ENCODE measurements at regions not wholly inside any gene's neighbourhood (a gene's known extent, or its start where the extent isn't known, plus 50 kb on each side); places are given as distances from the start of the nearest gene placed in this dataset.

DNA sequence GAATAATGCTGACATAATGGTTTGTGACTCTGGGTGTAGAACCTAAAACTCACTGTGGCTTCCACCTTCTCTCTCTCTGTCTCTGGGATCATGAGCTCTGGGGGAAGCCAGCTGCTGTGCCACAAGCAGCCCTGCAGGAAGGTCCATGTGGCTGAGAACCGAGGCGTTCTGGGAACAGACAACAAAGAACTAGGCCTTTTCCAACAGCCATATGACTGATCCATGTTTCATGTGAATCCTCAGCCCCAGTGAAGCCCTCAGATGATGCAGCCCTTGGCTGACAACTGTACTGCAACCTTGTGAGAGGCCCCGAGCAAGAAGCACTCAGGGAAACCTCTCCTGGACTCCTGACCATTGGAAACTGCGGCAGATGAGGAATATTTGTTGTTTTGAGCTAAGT lies 56.6 kb downstream of the HLA-G start:
- DNase-seq, result no peak

DNA sequence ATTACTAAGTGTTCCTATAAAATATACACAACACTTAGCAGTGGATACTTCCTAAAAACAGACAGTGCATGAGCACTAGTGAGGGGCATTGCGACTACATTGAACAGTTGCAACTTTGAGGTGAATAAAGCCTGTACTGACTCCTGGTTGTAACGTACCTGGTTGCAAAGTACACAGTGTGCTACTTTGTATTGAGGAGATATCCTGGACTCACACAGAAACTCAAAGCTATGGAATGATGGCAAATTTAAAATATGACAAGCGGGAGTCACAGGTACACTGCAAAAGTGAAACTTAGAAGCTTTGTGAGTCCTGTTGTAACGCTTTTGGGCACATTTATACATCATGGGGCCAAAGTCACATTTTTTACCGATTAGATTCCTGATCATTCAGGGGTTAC lies 55.6 kb upstream of the HLA-A start:
- DNase-seq, result no peak

DNA sequence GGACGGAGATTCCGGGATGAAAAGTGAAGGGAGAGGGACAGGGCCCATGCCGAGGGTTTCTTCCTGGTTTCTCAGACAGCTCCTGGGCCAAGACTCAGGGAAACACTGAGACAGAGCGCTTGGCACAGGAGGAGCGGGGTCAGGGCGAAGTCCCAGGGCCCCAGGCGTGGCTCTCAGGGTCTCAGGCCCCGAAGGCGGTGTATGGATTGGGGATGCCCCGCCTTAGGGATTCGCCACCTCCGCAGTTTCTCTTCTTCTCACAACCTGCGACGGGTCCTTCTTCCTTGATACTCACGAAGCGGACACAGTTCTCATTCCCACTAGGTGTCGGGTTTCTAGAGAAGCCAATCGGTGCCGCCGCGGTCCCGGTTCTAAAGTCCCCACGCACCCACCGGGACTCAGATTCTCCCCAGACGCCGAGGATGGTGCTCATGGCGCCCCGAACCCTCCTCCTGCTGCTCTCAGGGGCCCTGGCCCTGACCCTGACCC lies 55.0 kb upstream of the HLA-A start:
- DNase-seq, result no peak

DNA sequence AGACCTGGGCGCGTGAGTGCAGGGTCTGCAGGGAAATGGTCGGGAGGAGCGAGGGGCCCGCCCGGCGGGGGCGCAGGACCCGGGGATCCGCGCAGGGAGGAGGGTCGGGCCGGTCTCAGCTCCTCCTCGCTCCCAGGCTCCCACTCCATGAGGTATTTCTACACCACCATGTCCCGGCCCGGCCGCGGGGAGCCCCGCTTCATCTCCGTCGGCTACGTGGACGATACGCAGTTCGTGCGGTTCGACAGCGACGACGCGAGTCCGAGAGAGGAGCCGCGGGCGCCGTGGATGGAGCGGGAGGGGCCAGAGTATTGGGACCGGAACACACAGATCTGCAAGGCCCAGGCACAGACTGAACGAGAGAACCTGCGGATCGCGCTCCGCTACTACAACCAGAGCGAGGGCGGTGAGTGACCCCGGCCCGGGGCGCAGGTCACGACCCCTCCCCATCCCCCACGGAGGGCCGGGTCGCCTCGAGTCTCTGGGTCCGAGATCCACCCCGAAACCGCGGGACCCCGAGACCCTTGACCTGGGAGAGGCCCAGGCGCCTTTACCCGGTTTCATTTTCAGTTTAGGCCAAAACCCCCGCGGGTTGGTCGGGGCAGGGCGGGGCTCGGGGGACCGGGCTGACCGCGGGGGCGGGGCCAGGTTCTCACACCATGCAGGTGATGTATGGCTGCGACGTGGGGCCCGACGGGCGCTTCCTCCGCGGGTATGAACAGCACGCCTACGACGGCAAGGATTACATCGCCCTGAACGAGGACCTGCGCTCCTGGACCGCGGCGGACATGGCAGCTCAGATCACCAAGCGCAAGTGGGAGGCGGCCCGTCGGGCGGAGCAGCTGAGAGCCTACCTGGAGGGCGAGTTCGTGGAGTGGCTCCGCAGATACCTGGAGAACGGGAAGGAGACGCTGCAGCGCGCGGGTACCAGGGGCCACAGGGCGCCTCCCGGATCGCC lies 54.2 kb upstream of the HLA-A start:
- DNase-seq, result peak in 1 of 2 experiments; percentile 0
